Tibial nerve (tissue), 4 donors: ENCODE measurements at regions not wholly inside any gene's neighbourhood (a gene's known extent, or its start where the extent isn't known, plus 50 kb on each side); places are given as distances from the start of the nearest gene placed in this dataset.

ENCODE experiments used
- EP300 ChIP-seq, 2 donors: sonication (generic); formaldehyde crosslinking; IDR thresholded peaks; one replicate each; pipeline ENCODE4 v1.6.1; 2017; ENCODE audit warnings: antibody characterized with exemption in 2 of 2, mild to moderate bottlenecking in 1 of 2
- POLR2A ChIP-seq, 2 donors: fragments of 450-650 bp; IDR thresholded peaks; one replicate each; pipeline ENCODE4 v1.6.1; 2017; ENCODE audit warnings: antibody characterized with exemption in 2 of 2, mild to moderate bottlenecking in 2 of 2, moderate library complexity in 2 of 2
- TF ChIP-seq, protein P1 (sequence below), 5 experiments: fragments of 200-600 bp in 3 of 5; fragments of 450-650 bp in 2 of 5; sonication (generic) in 3 of 5; IDR thresholded peaks; one replicate each; pipeline ENCODE4 v1.5.1; 2016 to 2019; ENCODE audit warnings: antibody characterized with exemption in 5 of 5, mild to moderate bottlenecking in 3 of 5, moderate library complexity in 2 of 5

GRCh38 chr10:9656996-9657395, 1360.7 kb upstream of the CELF2 start:
- TF ChIP-seq POLR2A (IDR thresholded peaks at IDR 0.05) (no peak), EP300 (IDR thresholded peaks at IDR 0.05) (no peak)
- TF ChIP-seq, protein P1, sequence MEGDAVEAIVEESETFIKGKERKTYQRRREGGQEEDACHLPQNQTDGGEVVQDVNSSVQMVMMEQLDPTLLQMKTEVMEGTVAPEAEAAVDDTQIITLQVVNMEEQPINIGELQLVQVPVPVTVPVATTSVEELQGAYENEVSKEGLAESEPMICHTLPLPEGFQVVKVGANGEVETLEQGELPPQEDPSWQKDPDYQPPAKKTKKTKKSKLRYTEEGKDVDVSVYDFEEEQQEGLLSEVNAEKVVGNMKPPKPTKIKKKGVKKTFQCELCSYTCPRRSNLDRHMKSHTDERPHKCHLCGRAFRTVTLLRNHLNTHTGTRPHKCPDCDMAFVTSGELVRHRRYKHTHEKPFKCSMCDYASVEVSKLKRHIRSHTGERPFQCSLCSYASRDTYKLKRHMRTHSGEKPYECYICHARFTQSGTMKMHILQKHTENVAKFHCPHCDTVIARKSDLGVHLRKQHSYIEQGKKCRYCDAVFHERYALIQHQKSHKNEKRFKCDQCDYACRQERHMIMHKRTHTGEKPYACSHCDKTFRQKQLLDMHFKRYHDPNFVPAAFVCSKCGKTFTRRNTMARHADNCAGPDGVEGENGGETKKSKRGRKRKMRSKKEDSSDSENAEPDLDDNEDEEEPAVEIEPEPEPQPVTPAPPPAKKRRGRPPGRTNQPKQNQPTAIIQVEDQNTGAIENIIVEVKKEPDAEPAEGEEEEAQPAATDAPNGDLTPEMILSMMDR (IDR thresholded peaks at IDR 0.05) = no peak
